ENCODE measurements at regions not wholly inside any gene's neighbourhood (a gene's known extent, or its start where the extent isn't known, plus 50 kb on each side); places are given as distances from the start of the nearest gene placed in this dataset.

DNA sequence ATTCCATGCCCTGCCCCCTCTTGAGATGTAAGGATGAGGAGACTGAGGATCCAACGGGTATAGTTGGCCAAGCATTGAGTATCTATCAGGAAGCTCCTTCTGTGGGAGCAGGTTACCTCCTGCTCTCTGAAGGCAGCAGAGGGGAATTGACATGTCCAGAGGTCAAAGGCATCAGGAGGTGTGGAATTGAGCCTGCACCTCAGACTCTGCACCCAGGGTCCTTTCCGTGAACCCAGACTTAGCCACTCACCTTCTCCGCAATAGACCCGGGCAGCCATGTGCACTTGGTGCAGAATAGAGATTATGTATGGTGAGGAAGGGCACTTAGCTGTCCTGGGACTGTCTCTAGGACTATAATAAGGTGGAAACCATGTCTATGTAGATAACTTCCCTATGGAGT, 399.0 kb upstream of the TPM1 start:
- ChIA-PET CTCF (ENCODE audit: unreplicated experiment) (no interaction called here), POLR2A (no interaction called here)
- Histone ChIP-seq H2AFZ (ENCODE audit: low read length) (no peak overlapping the region), H3K4me2 (ENCODE audit: low read length) (no peak overlapping the region), H3K36me3 (ENCODE audit: insufficient read depth, low read length) (no peaks in the 10 kb centered on the region), H3K79me2 (ENCODE audit: insufficient read depth, low read depth, low read length) (no peaks in the 10 kb centered on the region), H4K20me1 (ENCODE audit: insufficient read depth, low read length) (no peaks in the 10 kb centered on the region), H3K4me1 (ENCODE audit: insufficient read depth, low read length, poor library complexity, severe bottlenecking) (no peaks in the 10 kb centered on the region), H3K9me2 (ENCODE audit: insufficient read depth, low read length) (no peaks in the 10 kb centered on the region), H3K9me3 (ENCODE audit: low read length) (no peaks in the 10 kb centered on the region), H3K27ac (ENCODE audit: low read depth, low read length, poor library complexity, severe bottlenecking) (no peak overlapping the region), H3K4me3 (ENCODE audit: low read depth, low read length, poor library complexity, severe bottlenecking) (no peak overlapping the region)
- no peak for DNase-seq (ENCODE audit: low spot score)
- BruUV-seq (replicated peaks): no TSS peak
- no peak for TF ChIP-seq EZH2phosphoT487 (IDR thresholded peaks at IDR 0.05; ENCODE audit: borderline replicate concordance, low read depth, low read length)
- TF ChIP-seq, protein P1, sequence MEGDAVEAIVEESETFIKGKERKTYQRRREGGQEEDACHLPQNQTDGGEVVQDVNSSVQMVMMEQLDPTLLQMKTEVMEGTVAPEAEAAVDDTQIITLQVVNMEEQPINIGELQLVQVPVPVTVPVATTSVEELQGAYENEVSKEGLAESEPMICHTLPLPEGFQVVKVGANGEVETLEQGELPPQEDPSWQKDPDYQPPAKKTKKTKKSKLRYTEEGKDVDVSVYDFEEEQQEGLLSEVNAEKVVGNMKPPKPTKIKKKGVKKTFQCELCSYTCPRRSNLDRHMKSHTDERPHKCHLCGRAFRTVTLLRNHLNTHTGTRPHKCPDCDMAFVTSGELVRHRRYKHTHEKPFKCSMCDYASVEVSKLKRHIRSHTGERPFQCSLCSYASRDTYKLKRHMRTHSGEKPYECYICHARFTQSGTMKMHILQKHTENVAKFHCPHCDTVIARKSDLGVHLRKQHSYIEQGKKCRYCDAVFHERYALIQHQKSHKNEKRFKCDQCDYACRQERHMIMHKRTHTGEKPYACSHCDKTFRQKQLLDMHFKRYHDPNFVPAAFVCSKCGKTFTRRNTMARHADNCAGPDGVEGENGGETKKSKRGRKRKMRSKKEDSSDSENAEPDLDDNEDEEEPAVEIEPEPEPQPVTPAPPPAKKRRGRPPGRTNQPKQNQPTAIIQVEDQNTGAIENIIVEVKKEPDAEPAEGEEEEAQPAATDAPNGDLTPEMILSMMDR (conservative IDR thresholded peaks at IDR 0.05; ENCODE audit: low read length): no peak
- intact Hi-C loops (cut with micrococcal nuclease; ENCODE audit: unreplicated experiment): no loop called here

- Histone ChIP-seq H3K9me3 (ENCODE audit: low read length) (no peaks in the 10 kb centered on the region), H3K4me3 (ENCODE audit: low read depth, low read length, poor library complexity, severe bottlenecking) (no peak overlapping the region), H3K4me2 (ENCODE audit: low read length) (no peak overlapping the region), H3K9me2 (ENCODE audit: insufficient read depth, low read length) (no peaks in the 10 kb centered on the region), H3K4me1 (ENCODE audit: insufficient read depth, low read length, poor library complexity, severe bottlenecking) (no peaks in the 10 kb centered on the region), H4K20me1 (ENCODE audit: insufficient read depth, low read length) (no peaks in the 10 kb centered on the region), H2AFZ (ENCODE audit: low read length) (no peak overlapping the region), H3K79me2 (ENCODE audit: insufficient read depth, low read depth, low read length) (no peaks in the 10 kb centered on the region), H3K36me3 (ENCODE audit: insufficient read depth, low read length) (no peaks in the 10 kb centered on the region), H3K27ac (ENCODE audit: low read depth, low read length, poor library complexity, severe bottlenecking) (no peak overlapping the region)
- TF ChIP-seq, protein P1 (conservative IDR thresholded peaks at IDR 0.05; ENCODE audit: low read length): no peak
- TF ChIP-seq EZH2phosphoT487 (IDR thresholded peaks at IDR 0.05; ENCODE audit: borderline replicate concordance, low read depth, low read length): no peak
- ChIA-PET POLR2A (no interaction called here), CTCF (ENCODE audit: unreplicated experiment) (no interaction called here)
- BruUV-seq (replicated peaks): no TSS peak
- DNase-seq (ENCODE audit: low spot score): no peak
- intact Hi-C loops (cut with micrococcal nuclease; ENCODE audit: unreplicated experiment): no loop called here
These were observed 398.2 kb upstream of the TPM1 start for GRCh38 chr15:62644216-62644888.

GRCh38 chr15:62644889-62645742, 397.4 kb upstream of the TPM1 start:
- Histone ChIP-seq H3K4me2 (ENCODE audit: low read length) (no peak overlapping the region), H3K27ac (ENCODE audit: low read depth, low read length, poor library complexity, severe bottlenecking) (no peak overlapping the region), H3K4me3 (ENCODE audit: low read depth, low read length, poor library complexity, severe bottlenecking) (no peak overlapping the region), H3K9me2 (ENCODE audit: insufficient read depth, low read length) (no peaks in the 10 kb centered on the region), H3K36me3 (ENCODE audit: insufficient read depth, low read length) (no peaks in the 10 kb centered on the region), H2AFZ (ENCODE audit: low read length) (no peak overlapping the region), H4K20me1 (ENCODE audit: insufficient read depth, low read length) (no peaks in the 10 kb centered on the region), H3K9me3 (ENCODE audit: low read length) (no peaks in the 10 kb centered on the region), H3K79me2 (ENCODE audit: insufficient read depth, low read depth, low read length) (no peaks in the 10 kb centered on the region), H3K4me1 (ENCODE audit: insufficient read depth, low read length, poor library complexity, severe bottlenecking) (no peaks in the 10 kb centered on the region)
- TF ChIP-seq EZH2phosphoT487 (IDR thresholded peaks at IDR 0.05; ENCODE audit: borderline replicate concordance, low read depth, low read length): no peak
- TF ChIP-seq, protein P1 (conservative IDR thresholded peaks at IDR 0.05; ENCODE audit: low read length): no peak
- no peak for DNase-seq (ENCODE audit: low spot score)
- intact Hi-C loops (cut with micrococcal nuclease; ENCODE audit: unreplicated experiment): no loop called here
- POLR2A ChIA-PET: no interaction called here
- CTCF ChIA-PET (ENCODE audit: unreplicated experiment): no interaction called here
- no TSS peak for BruUV-seq (replicated peaks)
